Ishikawa (cell line): ENCODE measurements at regions not wholly inside any gene's neighbourhood (a gene's known extent, or its start where the extent isn't known, plus 50 kb on each side); places are given as distances from the start of the nearest gene placed in this dataset.

Experiments
- CEBPB ChIP-seq: IDR thresholded peaks from 2 replicates; pipeline ENCODE4 v1.6.1; 2012
- CREB1 ChIP-seq: IDR thresholded peaks from 2 replicates; pipeline ENCODE4 v1.6.1; 2012; ENCODE audit warnings: low read depth
- EGR1 ChIP-seq: IDR thresholded peaks from 2 replicates; pipeline ENCODE4 v1.6.1; 2012
- EP300 ChIP-seq: IDR thresholded peaks from 2 replicates; pipeline ENCODE4 v1.6.1; 2012; ENCODE audit warnings: borderline replicate concordance
- FOXM1 ChIP-seq: IDR thresholded peaks from 2 replicates; pipeline ENCODE4 v1.6.1; 2012; ENCODE audit warnings: low read depth, borderline replicate concordance
- MAX ChIP-seq: IDR thresholded peaks from 2 replicates; pipeline ENCODE4 v1.6.1; 2012
- NFIC ChIP-seq: IDR thresholded peaks from 2 replicates; pipeline ENCODE4 v1.6.1; 2012
- RAD21 ChIP-seq: IDR thresholded peaks from 2 replicates; pipeline ENCODE4 v1.6.1; 2012; ENCODE audit warnings: low read depth
- REST ChIP-seq: IDR thresholded peaks from 2 replicates; pipeline ENCODE4 v1.6.1; 2012; ENCODE audit warnings: low read depth, mild to moderate bottlenecking
- TAF1 ChIP-seq: IDR thresholded peaks from 2 replicates; pipeline ENCODE4 v1.6.1; 2012; ENCODE audit warnings: low read depth, mild to moderate bottlenecking
- TCF12 ChIP-seq: IDR thresholded peaks from 2 replicates; pipeline ENCODE4 v1.6.1; 2012; ENCODE audit warnings: low read depth
- TEAD4 ChIP-seq: IDR thresholded peaks from 2 replicates; pipeline ENCODE4 v1.6.1; 2012
- USF1 ChIP-seq: IDR thresholded peaks from 2 replicates; pipeline ENCODE4 v1.6.1; 2012
- YY1 ChIP-seq: IDR thresholded peaks from 2 replicates; pipeline ENCODE4 v1.6.1; 2012; ENCODE audit warnings: low read depth
- ZBTB7A ChIP-seq: IDR thresholded peaks from 2 replicates; pipeline ENCODE4 v1.6.1; 2012; ENCODE audit warnings: low read depth

- TF ChIP-seq MAX (no peak), RAD21 (no peak), ZBTB7A (no peak), TCF12 (no peak)
Observed at GRCh38 chr12:87157791-87158190, 871.4 kb downstream of the C12orf50 start.

GRCh38 chr12:87155621-87156020 is 873.6 kb downstream of the C12orf50 start:
- TF ChIP-seq REST (no peak), USF1 (no peak), YY1 (no peak), MAX (no peak)

GRCh38 chr12:87152841-87153528 is 876.2 kb downstream of the C12orf50 start:
- TF ChIP-seq REST, result no peak
- no peak for TF ChIP-seq FOXM1
- no peak for TF ChIP-seq EP300
- no peak for TF ChIP-seq TCF12
- TF ChIP-seq TAF1, result no peak
- TF ChIP-seq ZBTB7A, result no peak
- no peak for TF ChIP-seq EGR1
- TF ChIP-seq RAD21, result no peak
- no peak for TF ChIP-seq MAX
- TF ChIP-seq NFIC, result no peak
- TF ChIP-seq CREB1, result no peak
- no peak for TF ChIP-seq CEBPB

- TF ChIP-seq YY1, result no peak
- TF ChIP-seq NFIC, result no peak
- TF ChIP-seq CEBPB, result no peak
- TF ChIP-seq CREB1, result no peak
- TF ChIP-seq REST, result no peak
- no peak for TF ChIP-seq ZBTB7A
- no peak for TF ChIP-seq EGR1
- TF ChIP-seq EP300, result no peak
- TF ChIP-seq TEAD4, result no peak
- no peak for TF ChIP-seq TAF1
- TF ChIP-seq MAX, result no peak
- TF ChIP-seq TCF12, result no peak
- TF ChIP-seq FOXM1, result no peak
- no peak for TF ChIP-seq RAD21
- TF ChIP-seq USF1, result no peak
Observed at GRCh38 chr12:87152075-87152474, 877.1 kb downstream of the C12orf50 start.
